ENCODE measurements at regions not wholly inside any gene's neighbourhood (a gene's known extent, or its start where the extent isn't known, plus 50 kb on each side); places are given as distances from the start of the nearest gene placed in this dataset.

DNA sequence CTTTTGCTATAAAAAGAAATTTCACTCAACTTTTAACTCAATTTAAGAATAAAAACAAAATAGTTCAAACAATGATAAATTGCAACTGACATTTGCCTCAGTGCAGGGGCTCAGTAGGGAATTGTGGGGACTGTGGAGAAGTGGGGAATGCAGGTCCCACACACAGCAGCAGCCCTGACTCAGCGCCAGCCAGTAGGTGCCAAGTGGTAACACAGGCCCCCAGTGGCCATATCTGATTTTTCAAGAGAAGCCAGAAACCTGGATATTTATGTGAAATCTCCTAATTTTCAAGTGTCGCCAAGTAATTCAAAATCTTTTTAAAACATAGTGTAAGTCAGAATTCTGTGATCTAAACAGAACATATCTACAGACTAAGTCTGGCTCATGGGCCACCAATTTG, 186.3 kb downstream of the EN1 start:
- Histone ChIP-seq H3K4me2 (ENCODE audit: low read length) (no peak overlapping the region), H3K4me3 (ENCODE audit: low read length) (no peak overlapping the region), H4K20me1 (ENCODE audit: insufficient read depth) (no peaks in the 10 kb centered on the region), H3F3A (ENCODE audit: insufficient read depth, low read length, poor library complexity, severe bottlenecking) (no peaks in the 10 kb centered on the region), H3K36me3 (ENCODE audit: insufficient read depth, low read length) (no peaks in the 10 kb centered on the region), H3K27ac (ENCODE audit: low read length) (no peak overlapping the region), H3K27me3 (ENCODE audit: insufficient read depth, low read depth, low read length) (no peaks in the 10 kb centered on the region), H3K9ac (ENCODE audit: low read length) (no peak overlapping the region), H3K9me3 (ENCODE audit: low read length) (no peaks in the 10 kb centered on the region), H3K9me2 (ENCODE audit: insufficient read depth, low read length) (no peaks in the 10 kb centered on the region), H2AFZ (ENCODE audit: low read depth, low read length) (no peak overlapping the region), H3K79me2 (replicated peaks; ENCODE audit: insufficient read depth, low read length) (no peaks in the 10 kb centered on the region)
- TF ChIP-seq EP300 (conservative IDR thresholded peaks at IDR 0.05; ENCODE audit: poor library complexity, severe bottlenecking): no peak
- no peak for TF ChIP-seq TAF1 (IDR thresholded peaks at IDR 0.05; ENCODE audit: low read depth)
- TF ChIP-seq POLR2AphosphoS5 (IDR thresholded peaks at IDR 0.05): no peak
- no peak for TF ChIP-seq MXI1 (conservative IDR thresholded peaks at IDR 0.05; ENCODE audit: poor library complexity, severe bottlenecking)

DNA sequence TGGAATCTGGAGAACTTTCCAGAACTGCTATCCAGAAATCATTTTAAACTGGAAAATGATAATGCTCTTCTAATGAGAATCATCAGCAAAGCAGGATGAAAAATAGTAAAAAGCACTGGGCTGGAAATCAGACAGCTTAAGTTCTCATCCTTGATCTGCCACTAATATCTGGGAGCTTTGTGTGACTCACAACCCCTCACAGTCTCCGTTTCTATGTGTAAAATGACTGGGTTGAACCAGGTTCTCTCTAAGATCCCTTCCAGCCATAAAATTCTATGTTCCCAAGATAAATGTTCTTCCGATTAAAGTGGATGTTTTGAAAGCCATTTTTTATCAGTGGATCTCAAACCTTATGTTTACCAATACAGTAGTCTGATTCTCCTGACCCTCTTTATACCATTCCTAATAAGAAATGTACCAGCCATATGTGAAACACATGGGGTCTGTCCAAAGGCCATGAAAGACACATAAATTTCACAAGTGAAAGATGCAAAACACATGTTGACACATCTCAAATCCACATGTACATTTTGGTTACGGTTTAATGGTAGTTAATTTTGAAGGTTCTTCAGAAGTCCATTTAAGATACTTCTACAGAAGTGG, 188.8 kb downstream of the EN1 start:
- H4K20me1 ChIP-seq (ENCODE audit: insufficient read depth): no peaks in the 10 kb centered on the region
- H3K36me3 ChIP-seq (ENCODE audit: insufficient read depth, low read length): no peaks in the 10 kb centered on the region
- no peaks in the 10 kb centered on the region for H3K9me2 ChIP-seq (ENCODE audit: insufficient read depth, low read length)
- no peaks in the 10 kb centered on the region for H3K79me2 ChIP-seq (replicated peaks; ENCODE audit: insufficient read depth, low read length)
- no peak overlapping the region for H3K27ac ChIP-seq (ENCODE audit: low read length)
- TF ChIP-seq POLR2AphosphoS5 (IDR thresholded peaks at IDR 0.05): no peak
- TF ChIP-seq EZH2 (IDR thresholded peaks at IDR 0.05; ENCODE audit: borderline replicate concordance, insufficient read depth, low read length, poor library complexity, severe bottlenecking): no peak
- no peak for TF ChIP-seq SMC3 (conservative IDR thresholded peaks at IDR 0.05; ENCODE audit: poor library complexity)
- no peak for TF ChIP-seq TAF1 (IDR thresholded peaks at IDR 0.05; ENCODE audit: low read depth)
- TF ChIP-seq EP300 (conservative IDR thresholded peaks at IDR 0.05; ENCODE audit: poor library complexity, severe bottlenecking): no peak
- no peak for TF ChIP-seq RAD21 (conservative IDR thresholded peaks at IDR 0.05)
- no peak for TF ChIP-seq MXI1 (conservative IDR thresholded peaks at IDR 0.05; ENCODE audit: poor library complexity, severe bottlenecking)
- TF ChIP-seq, protein P1, sequence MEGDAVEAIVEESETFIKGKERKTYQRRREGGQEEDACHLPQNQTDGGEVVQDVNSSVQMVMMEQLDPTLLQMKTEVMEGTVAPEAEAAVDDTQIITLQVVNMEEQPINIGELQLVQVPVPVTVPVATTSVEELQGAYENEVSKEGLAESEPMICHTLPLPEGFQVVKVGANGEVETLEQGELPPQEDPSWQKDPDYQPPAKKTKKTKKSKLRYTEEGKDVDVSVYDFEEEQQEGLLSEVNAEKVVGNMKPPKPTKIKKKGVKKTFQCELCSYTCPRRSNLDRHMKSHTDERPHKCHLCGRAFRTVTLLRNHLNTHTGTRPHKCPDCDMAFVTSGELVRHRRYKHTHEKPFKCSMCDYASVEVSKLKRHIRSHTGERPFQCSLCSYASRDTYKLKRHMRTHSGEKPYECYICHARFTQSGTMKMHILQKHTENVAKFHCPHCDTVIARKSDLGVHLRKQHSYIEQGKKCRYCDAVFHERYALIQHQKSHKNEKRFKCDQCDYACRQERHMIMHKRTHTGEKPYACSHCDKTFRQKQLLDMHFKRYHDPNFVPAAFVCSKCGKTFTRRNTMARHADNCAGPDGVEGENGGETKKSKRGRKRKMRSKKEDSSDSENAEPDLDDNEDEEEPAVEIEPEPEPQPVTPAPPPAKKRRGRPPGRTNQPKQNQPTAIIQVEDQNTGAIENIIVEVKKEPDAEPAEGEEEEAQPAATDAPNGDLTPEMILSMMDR (IDR thresholded peaks at IDR 0.05; ENCODE audit: poor library complexity, severe bottlenecking): no peak
- TF ChIP-seq, protein P2, sequence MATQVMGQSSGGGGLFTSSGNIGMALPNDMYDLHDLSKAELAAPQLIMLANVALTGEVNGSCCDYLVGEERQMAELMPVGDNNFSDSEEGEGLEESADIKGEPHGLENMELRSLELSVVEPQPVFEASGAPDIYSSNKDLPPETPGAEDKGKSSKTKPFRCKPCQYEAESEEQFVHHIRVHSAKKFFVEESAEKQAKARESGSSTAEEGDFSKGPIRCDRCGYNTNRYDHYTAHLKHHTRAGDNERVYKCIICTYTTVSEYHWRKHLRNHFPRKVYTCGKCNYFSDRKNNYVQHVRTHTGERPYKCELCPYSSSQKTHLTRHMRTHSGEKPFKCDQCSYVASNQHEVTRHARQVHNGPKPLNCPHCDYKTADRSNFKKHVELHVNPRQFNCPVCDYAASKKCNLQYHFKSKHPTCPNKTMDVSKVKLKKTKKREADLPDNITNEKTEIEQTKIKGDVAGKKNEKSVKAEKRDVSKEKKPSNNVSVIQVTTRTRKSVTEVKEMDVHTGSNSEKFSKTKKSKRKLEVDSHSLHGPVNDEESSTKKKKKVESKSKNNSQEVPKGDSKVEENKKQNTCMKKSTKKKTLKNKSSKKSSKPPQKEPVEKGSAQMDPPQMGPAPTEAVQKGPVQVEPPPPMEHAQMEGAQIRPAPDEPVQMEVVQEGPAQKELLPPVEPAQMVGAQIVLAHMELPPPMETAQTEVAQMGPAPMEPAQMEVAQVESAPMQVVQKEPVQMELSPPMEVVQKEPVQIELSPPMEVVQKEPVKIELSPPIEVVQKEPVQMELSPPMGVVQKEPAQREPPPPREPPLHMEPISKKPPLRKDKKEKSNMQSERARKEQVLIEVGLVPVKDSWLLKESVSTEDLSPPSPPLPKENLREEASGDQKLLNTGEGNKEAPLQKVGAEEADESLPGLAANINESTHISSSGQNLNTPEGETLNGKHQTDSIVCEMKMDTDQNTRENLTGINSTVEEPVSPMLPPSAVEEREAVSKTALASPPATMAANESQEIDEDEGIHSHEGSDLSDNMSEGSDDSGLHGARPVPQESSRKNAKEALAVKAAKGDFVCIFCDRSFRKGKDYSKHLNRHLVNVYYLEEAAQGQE (IDR thresholded peaks at IDR 0.05; ENCODE audit: borderline replicate concordance): no peak
- no peaks in the 10 kb centered on the region for H3F3A ChIP-seq (ENCODE audit: insufficient read depth, low read length, poor library complexity, severe bottlenecking)
- H3K4me3 ChIP-seq (ENCODE audit: low read length): no peak overlapping the region
- no peak overlapping the region for H3K4me2 ChIP-seq (ENCODE audit: low read length)
- no peaks in the 10 kb centered on the region for H3K27me3 ChIP-seq (ENCODE audit: insufficient read depth, low read depth, low read length)
- no peak overlapping the region for H2AFZ ChIP-seq (ENCODE audit: low read depth, low read length)
- no peak overlapping the region for H3K9ac ChIP-seq (ENCODE audit: low read length)
- no peaks in the 10 kb centered on the region for H3K9me3 ChIP-seq (ENCODE audit: low read length)
